ENCODE measurements at regions not wholly inside any gene's neighbourhood (a gene's known extent, or its start where the extent isn't known, plus 50 kb on each side); places are given as distances from the start of the nearest gene placed in this dataset.

DNA sequence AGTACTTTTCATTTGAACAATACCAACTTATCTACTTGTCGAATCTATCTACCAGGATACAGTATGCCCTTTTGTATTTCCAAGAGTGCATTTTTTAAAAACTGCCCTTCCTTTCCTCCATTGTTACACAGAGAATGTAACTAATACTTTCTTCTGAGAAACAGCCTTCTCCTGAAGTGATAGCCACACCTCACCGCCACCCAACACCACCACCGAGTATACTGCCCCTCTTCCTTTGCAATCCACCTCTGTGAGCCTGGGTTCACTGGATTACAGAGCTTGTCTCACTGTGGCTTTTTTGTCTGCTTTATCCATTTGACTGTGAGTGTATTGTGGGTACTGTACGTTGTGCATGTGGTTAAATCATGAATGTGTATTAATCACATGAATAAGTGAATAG is 305.4 kb downstream of the KLF12 start:
- Histone ChIP-seq H3K9me3 (ENCODE audit: control insufficient read depth in 1 of 2, insufficient read depth in 1 of 2, low read depth in 1 of 2, low read length in 2 of 2) (no peaks in the 10 kb centered on the region), H4K20me1 (ENCODE audit: insufficient read depth) (no peaks in the 10 kb centered on the region), H2AFZ (ENCODE audit: low read depth, low read length, poor library complexity, severe bottlenecking) (no peak overlapping the region), H3K4me1 (ENCODE audit: control insufficient read depth in 1 of 2, insufficient read depth in 2 of 2, low read length in 2 of 2) (no peaks in the 10 kb centered on the region), H3K36me3 (ENCODE audit: control insufficient read depth in 1 of 2, insufficient read depth in 2 of 2, low read length in 2 of 2) (no peaks in the 10 kb centered on the region), H3K27me3 (ENCODE audit: insufficient read depth, low read length) (no peaks in the 10 kb centered on the region), H3K4me3 (replicated peaks in 1 of 2; ENCODE audit: low read depth in 1 of 2, low read length in 2 of 2) (no peak overlapping the region), H3K27ac (ENCODE audit: low read depth, low read length) (no peak overlapping the region), H3K79me2 (ENCODE audit: insufficient read depth, low read length) (no peaks in the 10 kb centered on the region), H3K9me2 (ENCODE audit: insufficient read depth) (no peaks in the 10 kb centered on the region), H3K4me2 (ENCODE audit: low read length) (no peak overlapping the region), H3K9ac (ENCODE audit: low read length) (no peak overlapping the region)
- ChIA-PET CTCF (no interaction called here), POLR2A (no interaction called here), RAD21 (ENCODE audit: low non-redundant PET in 1 of 2, low total read pairs in 2 of 2, uncharacterized antibody in 2 of 2, unreplicated experiment in 2 of 2) (no interaction called here)
- no TSS peak for BruUV-seq (replicated peaks)
- no peak for DNase-seq (ENCODE audit: low read depth, low spot score)
- ATAC-seq = no peak
- intact Hi-C loops (cut with micrococcal nuclease) = no loop called here
- TF ChIP-seq, protein P1, sequence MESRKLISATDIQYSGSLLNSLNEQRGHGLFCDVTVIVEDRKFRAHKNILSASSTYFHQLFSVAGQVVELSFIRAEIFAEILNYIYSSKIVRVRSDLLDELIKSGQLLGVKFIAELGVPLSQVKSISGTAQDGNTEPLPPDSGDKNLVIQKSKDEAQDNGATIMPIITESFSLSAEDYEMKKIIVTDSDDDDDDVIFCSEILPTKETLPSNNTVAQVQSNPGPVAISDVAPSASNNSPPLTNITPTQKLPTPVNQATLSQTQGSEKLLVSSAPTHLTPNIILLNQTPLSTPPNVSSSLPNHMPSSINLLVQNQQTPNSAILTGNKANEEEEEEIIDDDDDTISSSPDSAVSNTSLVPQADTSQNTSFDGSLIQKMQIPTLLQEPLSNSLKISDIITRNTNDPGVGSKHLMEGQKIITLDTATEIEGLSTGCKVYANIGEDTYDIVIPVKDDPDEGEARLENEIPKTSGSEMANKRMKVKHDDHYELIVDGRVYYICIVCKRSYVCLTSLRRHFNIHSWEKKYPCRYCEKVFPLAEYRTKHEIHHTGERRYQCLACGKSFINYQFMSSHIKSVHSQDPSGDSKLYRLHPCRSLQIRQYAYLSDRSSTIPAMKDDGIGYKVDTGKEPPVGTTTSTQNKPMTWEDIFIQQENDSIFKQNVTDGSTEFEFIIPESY (IDR thresholded peaks at IDR 0.05; ENCODE audit: extremely low read depth, insufficient replicate concordance, low read length) = no peak
- TF ChIP-seq SIN3A (IDR thresholded peaks at IDR 0.05; ENCODE audit: low read depth) (no peak), ZNF274 (IDR thresholded peaks at IDR 0.05; ENCODE audit: low read depth, low read length) (no peak), JUND (IDR thresholded peaks at IDR 0.05) (no peak), TCF7L2 (IDR thresholded peaks at IDR 0.05; ENCODE audit: borderline replicate concordance, extremely low read depth, insufficient read depth, insufficient read length) (no peak), CBX3 (IDR thresholded peaks at IDR 0.05; ENCODE audit: low read depth) (no peak), FOSL1 (IDR thresholded peaks at IDR 0.05; ENCODE audit: low read depth) (no peak), SP1 (IDR thresholded peaks at IDR 0.05; ENCODE audit: low read depth) (no peak), EZH2 (IDR thresholded peaks at IDR 0.05) (no peak), EGR1 (IDR thresholded peaks at IDR 0.05; ENCODE audit: low read depth) (no peak)
- TF ChIP-seq, protein P2, sequence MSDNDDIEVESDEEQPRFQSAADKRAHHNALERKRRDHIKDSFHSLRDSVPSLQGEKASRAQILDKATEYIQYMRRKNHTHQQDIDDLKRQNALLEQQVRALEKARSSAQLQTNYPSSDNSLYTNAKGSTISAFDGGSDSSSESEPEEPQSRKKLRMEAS (IDR thresholded peaks at IDR 0.05) = no peak
- TF ChIP-seq, protein P3, sequence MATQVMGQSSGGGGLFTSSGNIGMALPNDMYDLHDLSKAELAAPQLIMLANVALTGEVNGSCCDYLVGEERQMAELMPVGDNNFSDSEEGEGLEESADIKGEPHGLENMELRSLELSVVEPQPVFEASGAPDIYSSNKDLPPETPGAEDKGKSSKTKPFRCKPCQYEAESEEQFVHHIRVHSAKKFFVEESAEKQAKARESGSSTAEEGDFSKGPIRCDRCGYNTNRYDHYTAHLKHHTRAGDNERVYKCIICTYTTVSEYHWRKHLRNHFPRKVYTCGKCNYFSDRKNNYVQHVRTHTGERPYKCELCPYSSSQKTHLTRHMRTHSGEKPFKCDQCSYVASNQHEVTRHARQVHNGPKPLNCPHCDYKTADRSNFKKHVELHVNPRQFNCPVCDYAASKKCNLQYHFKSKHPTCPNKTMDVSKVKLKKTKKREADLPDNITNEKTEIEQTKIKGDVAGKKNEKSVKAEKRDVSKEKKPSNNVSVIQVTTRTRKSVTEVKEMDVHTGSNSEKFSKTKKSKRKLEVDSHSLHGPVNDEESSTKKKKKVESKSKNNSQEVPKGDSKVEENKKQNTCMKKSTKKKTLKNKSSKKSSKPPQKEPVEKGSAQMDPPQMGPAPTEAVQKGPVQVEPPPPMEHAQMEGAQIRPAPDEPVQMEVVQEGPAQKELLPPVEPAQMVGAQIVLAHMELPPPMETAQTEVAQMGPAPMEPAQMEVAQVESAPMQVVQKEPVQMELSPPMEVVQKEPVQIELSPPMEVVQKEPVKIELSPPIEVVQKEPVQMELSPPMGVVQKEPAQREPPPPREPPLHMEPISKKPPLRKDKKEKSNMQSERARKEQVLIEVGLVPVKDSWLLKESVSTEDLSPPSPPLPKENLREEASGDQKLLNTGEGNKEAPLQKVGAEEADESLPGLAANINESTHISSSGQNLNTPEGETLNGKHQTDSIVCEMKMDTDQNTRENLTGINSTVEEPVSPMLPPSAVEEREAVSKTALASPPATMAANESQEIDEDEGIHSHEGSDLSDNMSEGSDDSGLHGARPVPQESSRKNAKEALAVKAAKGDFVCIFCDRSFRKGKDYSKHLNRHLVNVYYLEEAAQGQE (IDR thresholded peaks at IDR 0.05; ENCODE audit: low read depth) = no peak
- TF ChIP-seq, protein P4, sequence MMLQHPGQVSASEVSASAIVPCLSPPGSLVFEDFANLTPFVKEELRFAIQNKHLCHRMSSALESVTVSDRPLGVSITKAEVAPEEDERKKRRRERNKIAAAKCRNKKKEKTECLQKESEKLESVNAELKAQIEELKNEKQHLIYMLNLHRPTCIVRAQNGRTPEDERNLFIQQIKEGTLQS (IDR thresholded peaks at IDR 0.05) = no peak

All from HCT116 (cell line).